Gastrocnemius medialis (tissue), 4 donors: ENCODE measurements at regions not wholly inside any gene's neighbourhood (a gene's known extent, or its start where the extent isn't known, plus 50 kb on each side); places are given as distances from the start of the nearest gene placed in this dataset.

Experiments
- POLR2A ChIP-seq, 2 donors: fragments of 450-650 bp; IDR thresholded peaks; one replicate each; pipeline ENCODE4 v1.6.1; 2017; ENCODE audit warnings: antibody characterized with exemption in 2 of 2, mild to moderate bottlenecking in 2 of 2, moderate library complexity in 2 of 2
- TF ChIP-seq, protein P1 (sequence below), 5 experiments: fragments of 450-650 bp in 3 of 5; fragments of 200-600 bp in 2 of 5; sonication (generic) in 2 of 5; IDR thresholded peaks in 4 of 5; conservative IDR thresholded peaks in 1 of 5; 1 replicate in 4 of 5; 2 replicates in 1 of 5; pipeline ENCODE4 v1.5.1; 2016 to 2019; ENCODE audit warnings: antibody characterized with exemption in 5 of 5, mild to moderate bottlenecking in 3 of 5, moderate library complexity in 3 of 5

DNA sequence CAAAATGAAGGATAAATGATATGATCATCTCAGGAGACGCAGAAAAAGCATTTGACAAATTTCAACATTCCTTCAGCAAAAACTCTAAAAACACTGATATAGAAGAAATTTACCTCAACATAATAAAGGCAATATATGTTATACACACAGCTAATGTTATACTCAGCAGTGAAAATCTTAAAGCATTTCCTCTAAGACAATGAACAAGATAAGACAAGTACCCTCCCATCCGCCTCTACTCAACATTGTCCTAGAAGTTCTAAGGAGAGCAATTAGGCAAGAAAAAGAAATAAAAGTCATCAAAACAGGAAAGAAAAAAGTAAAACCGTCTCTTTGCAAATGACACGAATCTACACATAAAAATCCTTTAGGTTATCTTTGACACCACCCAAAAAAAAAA, 1432.8 kb downstream of the CDH11 start:
- TF ChIP-seq, protein P1, sequence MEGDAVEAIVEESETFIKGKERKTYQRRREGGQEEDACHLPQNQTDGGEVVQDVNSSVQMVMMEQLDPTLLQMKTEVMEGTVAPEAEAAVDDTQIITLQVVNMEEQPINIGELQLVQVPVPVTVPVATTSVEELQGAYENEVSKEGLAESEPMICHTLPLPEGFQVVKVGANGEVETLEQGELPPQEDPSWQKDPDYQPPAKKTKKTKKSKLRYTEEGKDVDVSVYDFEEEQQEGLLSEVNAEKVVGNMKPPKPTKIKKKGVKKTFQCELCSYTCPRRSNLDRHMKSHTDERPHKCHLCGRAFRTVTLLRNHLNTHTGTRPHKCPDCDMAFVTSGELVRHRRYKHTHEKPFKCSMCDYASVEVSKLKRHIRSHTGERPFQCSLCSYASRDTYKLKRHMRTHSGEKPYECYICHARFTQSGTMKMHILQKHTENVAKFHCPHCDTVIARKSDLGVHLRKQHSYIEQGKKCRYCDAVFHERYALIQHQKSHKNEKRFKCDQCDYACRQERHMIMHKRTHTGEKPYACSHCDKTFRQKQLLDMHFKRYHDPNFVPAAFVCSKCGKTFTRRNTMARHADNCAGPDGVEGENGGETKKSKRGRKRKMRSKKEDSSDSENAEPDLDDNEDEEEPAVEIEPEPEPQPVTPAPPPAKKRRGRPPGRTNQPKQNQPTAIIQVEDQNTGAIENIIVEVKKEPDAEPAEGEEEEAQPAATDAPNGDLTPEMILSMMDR (IDR thresholded peaks at IDR 0.05 in 4 of 5, conservative IDR thresholded peaks at IDR 0.05 in 1 of 5): no peak
- no peak for TF ChIP-seq POLR2A (IDR thresholded peaks at IDR 0.05)
